DOHH2 (cell line): ENCODE measurements at regions not wholly inside any gene's neighbourhood (a gene's known extent, or its start where the extent isn't known, plus 50 kb on each side); places are given as distances from the start of the nearest gene placed in this dataset.

Experiments
- EZH2phosphoT487 ChIP-seq: fragments of 200-600 bp; sonication (generic); IDR thresholded peaks from 2 replicates; pipeline ENCODE4 v1.6.1; 2017; ENCODE audit warnings: borderline replicate concordance, mild to moderate bottlenecking, antibody characterized with exemption, low read length, moderate library complexity, mixed read lengths
- TF ChIP-seq, protein P1 (sequence below): fragments of 200-600 bp; sonication (generic); IDR thresholded peaks from one replicate; pipeline ENCODE4 v1.5.1; 2014; ENCODE audit warnings: antibody characterized with exemption, mild to moderate bottlenecking, low read depth, low read length; ENCODE audit not compliant: poor library complexity, severe bottlenecking

- TF ChIP-seq, protein P1, sequence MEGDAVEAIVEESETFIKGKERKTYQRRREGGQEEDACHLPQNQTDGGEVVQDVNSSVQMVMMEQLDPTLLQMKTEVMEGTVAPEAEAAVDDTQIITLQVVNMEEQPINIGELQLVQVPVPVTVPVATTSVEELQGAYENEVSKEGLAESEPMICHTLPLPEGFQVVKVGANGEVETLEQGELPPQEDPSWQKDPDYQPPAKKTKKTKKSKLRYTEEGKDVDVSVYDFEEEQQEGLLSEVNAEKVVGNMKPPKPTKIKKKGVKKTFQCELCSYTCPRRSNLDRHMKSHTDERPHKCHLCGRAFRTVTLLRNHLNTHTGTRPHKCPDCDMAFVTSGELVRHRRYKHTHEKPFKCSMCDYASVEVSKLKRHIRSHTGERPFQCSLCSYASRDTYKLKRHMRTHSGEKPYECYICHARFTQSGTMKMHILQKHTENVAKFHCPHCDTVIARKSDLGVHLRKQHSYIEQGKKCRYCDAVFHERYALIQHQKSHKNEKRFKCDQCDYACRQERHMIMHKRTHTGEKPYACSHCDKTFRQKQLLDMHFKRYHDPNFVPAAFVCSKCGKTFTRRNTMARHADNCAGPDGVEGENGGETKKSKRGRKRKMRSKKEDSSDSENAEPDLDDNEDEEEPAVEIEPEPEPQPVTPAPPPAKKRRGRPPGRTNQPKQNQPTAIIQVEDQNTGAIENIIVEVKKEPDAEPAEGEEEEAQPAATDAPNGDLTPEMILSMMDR = no peak
- TF ChIP-seq EZH2phosphoT487 = no peak
Measured at GRCh38 chr16:77502448-77502847, 67.6 kb upstream of the ADAMTS18 start.
